Stromal cell of bone marrow (primary cell): ENCODE measurements at regions not wholly inside any gene's neighbourhood (a gene's known extent, or its start where the extent isn't known, plus 50 kb on each side); places are given as distances from the start of the nearest gene placed in this dataset.
"Not testable (repeated sequence)": the region's sequence is repeated elsewhere in the genome, so short reads cannot be mapped to it uniquely, and the experiment has no call there.

Experiments
- DNase-seq: peaks from one replicate; pipeline ENCODE4 v3.0.0-alpha.2; 2012; ENCODE audit warnings: low read depth

GRCh38 chr3:166446291-166446690 lies 609.1 kb upstream of the BCHE start:
- DNase-seq = no peak

DNA sequence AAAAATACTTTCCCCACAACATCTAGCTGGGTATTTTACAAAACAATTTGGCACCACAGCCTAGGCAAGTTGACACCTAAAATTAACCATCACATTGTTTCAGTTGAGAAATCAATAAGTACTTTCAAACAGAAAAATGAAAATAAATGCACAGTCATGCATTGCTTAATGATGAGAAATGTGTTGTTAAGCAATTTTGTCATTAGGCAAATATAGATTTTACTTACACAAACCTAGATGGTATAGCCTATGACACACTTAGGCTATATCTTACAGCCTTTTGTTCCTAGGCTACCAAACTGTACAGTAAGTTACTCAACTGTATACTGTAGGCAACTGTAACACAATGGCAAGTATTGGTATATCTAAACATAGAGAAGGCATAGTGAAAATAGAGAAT lies 608.6 kb upstream of the BCHE start:
- no peak for DNase-seq

GRCh38 chr3:166444756-166445155 lies 607.5 kb upstream of the BCHE start:
- no peak for DNase-seq

DNA sequence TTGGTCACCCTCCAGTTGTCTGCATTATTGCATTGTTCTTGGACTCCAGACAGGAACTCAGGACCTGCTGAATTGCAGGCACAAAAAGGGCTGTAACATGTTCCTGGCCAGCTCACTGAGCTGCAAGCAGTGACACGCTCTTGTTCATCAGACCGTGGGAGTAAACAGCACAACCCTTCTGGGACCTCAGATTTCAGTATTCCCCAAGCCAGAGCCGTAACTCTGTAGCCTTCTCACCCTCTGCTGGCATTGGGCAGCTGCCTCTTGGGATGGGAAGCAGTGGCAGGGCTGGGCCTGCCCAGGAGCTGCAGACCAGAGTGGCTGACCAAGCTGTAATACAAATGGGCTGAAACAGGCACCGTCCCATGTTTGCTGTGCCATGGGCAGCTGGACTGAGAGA lies 607.1 kb upstream of the BCHE start:
- no peak for DNase-seq

- no peak for DNase-seq
Observed at GRCh38 chr3:166435469-166436057, 598.3 kb upstream of the BCHE start.

GRCh38 chr3:166433060-166433459 lies 595.8 kb upstream of the BCHE start:
- DNase-seq = no peak

- DNase-seq = no peak
Observed at GRCh38 chr3:166425900-166426611, 588.8 kb upstream of the BCHE start.

DNA sequence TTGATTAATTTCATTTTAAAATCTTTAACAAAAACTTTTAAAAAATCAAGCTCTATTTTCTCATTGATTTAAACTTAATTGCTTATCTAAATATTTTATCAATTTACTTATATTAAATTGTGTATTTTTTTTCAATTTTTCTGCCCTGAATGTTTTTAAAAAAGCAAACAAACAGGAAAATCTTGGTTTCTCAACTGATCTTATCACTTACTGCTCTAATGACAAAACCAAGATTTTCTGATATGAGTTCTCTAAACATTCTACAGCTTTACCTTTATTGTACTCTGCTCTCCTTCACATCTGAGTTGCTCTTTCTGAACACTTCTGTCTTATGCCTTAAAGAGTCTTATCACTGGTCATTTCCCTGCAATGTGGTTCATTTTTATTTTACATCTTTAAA lies 587.8 kb upstream of the BCHE start:
- no peak for DNase-seq

- not testable (repeated sequence) for DNase-seq
Observed at GRCh38 chr3:166423824-166424513, 586.7 kb upstream of the BCHE start.

DNA sequence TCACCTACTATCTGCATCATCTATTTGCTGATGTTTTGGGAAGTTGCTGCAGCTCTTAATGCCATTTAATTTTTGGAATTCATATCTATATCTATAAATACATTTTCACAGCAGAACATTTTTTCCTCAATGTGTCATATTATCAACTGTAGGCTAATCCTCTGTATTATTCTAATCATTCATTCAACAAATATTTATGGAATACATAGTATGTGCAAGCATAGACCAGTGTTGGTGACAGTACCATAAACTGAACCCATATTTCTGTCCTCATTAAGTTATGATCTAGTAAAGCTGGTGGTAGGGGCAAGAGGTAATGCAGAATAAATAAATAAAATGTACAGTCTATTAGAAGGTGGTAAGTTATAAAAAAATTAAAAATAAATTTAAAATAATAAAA lies 585.3 kb upstream of the BCHE start:
- no peak for DNase-seq

GRCh38 chr3:166420071-166420470 lies 582.8 kb upstream of the BCHE start:
- no peak for DNase-seq

DNA sequence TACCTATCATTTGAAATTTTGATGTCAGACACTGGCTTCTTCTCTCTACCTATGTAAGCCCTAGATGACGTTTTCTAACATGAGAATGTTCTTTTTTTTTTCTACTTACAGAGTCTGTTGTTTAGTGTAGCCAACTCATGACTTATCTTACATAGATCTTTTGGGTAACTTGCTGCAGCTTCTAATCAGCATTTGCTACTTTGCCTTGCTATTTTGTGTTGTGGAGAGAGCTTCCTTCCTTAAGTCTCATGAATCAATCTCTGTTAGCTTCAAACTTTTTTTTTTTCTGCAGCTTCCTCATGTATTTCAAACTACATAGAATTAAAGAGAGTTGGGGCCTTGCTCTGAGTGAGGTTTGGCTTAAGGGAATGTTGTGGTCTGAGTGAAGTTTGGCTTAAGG lies 568.7 kb upstream of the BCHE start:
- DNase-seq = no peak

DNA sequence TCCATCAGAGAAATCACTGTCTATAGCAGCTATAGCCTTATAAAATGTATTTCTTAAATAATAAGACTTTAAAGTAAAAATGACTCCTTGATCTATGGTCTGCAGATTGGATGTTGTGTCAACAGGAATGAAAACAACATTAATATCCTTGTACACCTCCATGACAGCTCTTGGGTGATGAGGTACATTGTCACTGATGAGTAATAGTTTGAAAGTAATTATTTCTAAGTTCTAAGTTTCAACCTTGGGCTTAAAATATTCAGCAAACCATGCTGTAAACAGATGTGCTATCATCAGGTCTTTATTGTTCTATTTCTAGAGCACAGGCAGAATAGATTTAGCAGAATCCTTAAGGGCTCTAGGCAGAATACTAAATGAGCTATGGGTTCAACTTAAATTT lies 568.2 kb upstream of the BCHE start:
- DNase-seq = no peak

DNA sequence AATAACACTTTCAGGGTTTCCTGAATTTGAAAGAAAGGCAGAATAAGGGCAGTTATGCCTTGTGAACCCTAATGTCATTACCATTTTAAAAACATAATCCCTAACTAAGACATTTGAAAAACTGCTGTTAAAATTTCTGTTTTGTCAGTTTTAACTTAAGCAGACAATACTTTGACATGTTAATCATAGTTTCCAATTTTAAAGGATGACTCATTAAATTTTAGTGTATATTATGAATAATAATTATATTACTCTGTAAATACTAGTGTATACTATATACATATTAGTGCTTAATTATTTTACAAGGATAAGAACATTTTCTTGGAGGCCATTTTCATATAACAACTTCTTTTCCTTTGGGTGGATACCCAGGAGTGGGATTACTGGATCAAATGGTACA lies 553.1 kb upstream of the BCHE start:
- DNase-seq = no peak

DNA sequence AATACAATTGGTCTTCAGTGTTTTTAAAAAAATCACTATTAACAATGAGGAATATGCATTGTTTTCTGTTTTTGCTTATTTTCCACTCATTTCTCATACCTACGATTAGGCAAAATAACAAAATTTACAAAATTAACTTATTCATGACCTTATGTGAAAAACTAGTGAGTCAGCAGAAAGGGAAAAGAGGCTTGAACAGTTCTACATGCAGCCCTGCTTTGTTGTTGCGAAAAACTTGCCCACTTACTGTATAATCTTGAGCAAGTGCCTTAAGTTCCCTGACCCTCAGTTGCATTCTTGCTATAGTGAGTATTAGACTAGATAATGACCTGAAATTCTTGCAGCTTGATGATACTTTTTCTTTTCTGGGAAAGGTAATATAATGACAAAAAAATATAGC lies 551.1 kb upstream of the BCHE start:
- no peak for DNase-seq

GRCh38 chr3:166372571-166373106 lies 535.4 kb upstream of the BCHE start:
- no peak for DNase-seq

GRCh38 chr3:166367947-166368533 lies 530.8 kb upstream of the BCHE start:
- no peak for DNase-seq

GRCh38 chr3:166362698-166363097 lies 525.5 kb upstream of the BCHE start:
- DNase-seq = no peak

DNA sequence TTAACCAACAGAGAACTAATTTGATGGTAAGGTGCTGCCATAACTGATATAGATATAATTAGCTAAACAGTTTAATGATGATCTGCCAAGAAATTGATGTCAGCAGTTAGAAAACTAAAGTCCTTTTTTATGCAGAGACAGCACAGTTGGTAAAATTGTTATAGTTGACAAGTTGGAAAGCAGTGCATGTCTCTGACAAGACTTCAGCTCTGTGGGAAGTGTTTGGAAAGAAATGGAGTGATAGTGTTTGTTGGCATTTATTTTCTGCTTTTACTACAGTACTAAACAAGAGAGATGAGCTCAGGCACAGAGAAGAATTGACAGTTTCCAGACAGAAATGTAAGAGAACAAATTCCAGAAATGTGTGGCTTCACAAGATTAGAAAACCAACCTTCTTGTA lies 523.5 kb upstream of the BCHE start:
- no peak for DNase-seq

DNA sequence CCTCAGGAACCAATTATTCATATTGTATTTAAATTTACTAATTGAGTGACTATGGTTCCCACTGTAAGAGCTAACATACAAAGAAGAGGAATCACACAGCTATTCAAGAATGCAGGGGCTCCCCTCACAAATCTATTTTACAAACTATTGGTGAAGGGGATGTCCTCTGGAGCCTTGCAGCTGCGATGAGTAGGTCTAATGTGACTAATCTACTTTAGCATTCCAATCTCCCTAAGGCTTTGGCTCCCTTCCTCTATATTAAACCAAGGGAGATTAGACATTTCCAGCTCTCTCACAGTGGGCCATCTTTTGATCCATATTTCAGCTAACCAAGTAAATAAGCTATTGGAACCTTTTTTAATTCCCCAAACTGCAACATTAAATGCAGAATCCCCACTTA lies 514.2 kb upstream of the BCHE start:
- no peak for DNase-seq

DNA sequence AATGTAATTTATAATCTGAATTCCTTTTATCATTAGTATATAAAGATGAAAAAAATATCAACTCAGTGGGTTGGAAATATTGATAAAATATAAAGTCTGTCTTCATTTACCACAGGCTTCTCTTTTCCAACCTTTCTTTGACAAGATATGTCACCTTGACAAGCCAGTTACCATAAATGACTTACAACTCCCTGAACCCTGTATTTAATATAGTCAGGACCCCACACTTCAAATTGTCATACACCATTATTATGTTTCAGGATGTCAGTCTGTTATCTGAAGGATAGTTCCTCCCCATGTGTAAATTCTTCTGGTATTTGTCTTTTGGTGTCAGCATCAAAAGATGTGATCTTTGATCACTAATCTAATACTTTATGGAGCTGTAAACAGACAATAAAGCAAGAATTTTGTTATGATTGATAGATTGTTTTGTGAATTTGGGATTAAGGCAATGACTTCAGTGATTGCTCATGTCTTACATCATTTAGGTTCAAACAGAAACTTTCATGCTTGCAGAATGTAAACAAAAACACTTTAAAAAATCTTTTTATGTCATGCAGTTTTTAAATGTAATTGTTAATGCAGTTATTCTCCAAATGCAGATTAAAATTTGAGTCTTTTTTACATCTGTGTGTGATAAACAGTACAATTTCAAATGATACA lies 503.5 kb upstream of the BCHE start:
- DNase-seq = no peak

DNA sequence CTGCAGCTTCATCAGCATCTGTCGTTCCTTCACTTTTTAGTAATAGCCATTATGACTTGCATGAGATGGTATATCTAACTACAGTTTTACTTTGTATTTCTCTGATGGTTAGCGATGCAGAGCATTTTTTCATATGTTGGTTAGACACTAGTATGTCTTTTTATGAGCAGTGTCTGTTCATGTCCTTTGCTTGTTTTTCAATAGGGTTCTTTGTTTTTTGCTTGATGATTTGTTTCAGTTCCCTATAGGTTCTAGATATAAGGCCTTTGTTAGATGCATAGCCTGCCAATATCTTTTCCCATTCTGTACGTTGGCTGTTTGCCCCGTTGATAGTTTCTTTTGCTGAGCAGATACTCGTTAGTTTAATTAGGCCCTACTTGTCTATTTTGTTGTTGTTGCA lies 487.2 kb upstream of the BCHE start:
- no peak for DNase-seq
